HG03565 (cell line): ENCODE measurements at regions not wholly inside any gene's neighbourhood (a gene's known extent, or its start where the extent isn't known, plus 50 kb on each side); places are given as distances from the start of the nearest gene placed in this dataset.
"Not testable (repeated sequence)": the region's sequence is repeated elsewhere in the genome, so short reads cannot be mapped to it uniquely, and the experiment has no call there.

Experiments used
- ATAC-seq: cut with Tn5 transposase; IDR thresholded peaks from one replicate; pipeline ENCODE4 v1.9.1; 2021; ENCODE audit warnings: mild to moderate bottlenecking, moderate library complexity; ENCODE audit not compliant: unreplicated experiment

- no peak for ATAC-seq
Measured at GRCh38 chr14:106802413-106803364, 1276.3 kb downstream of the TMEM121 start.

DNA sequence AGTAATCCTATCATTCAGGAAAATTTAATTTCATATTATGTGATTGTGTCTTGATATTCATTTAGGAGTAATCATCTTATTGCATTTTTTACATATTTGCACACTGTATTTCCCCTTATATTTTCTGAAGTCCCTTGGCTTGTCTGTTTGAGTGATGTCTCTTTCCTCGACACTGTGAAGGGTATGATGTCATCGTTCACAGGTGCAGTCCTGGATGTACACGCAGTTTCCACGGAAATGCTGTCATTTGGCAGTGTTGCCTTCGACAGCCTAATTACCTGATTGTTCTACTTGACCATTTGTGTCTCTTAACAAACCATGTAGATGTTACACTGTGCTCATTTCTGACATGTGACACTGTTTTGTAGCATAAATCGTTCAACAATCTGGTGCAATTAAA lies 1277.0 kb downstream of the TMEM121 start:
- ATAC-seq = no peak

GRCh38 chr14:106807493-106807892 lies 1281.1 kb downstream of the TMEM121 start:
- no peak for ATAC-seq

GRCh38 chr14:106808458-106808857 lies 1282.1 kb downstream of the TMEM121 start:
- no peak for ATAC-seq

GRCh38 chr14:106808907-106809306 lies 1282.5 kb downstream of the TMEM121 start:
- ATAC-seq = no peak

DNA sequence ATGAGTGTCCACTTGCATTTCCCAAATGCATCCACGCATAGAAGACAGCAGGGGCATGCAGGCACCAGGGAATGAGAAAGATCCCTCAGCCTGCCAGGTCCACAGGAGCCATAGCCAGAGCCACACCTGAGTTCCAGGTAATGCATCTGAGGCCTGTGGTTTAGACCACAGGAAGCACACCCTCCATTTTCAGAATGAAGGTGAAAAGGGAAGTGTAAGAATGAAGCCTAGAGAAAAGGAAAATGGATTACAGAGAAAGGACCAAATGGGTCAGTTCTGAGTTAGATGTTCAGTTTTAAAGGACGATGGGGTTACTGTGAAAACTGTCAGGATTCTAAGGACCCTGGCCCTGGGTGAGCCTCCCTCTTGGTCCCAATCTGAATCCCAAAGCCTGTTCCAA lies 1283.2 kb downstream of the TMEM121 start:
- no peak for ATAC-seq

- not testable (repeated sequence) for ATAC-seq
Measured at GRCh38 chr14:106810168-106810567, 1283.8 kb downstream of the TMEM121 start.

DNA sequence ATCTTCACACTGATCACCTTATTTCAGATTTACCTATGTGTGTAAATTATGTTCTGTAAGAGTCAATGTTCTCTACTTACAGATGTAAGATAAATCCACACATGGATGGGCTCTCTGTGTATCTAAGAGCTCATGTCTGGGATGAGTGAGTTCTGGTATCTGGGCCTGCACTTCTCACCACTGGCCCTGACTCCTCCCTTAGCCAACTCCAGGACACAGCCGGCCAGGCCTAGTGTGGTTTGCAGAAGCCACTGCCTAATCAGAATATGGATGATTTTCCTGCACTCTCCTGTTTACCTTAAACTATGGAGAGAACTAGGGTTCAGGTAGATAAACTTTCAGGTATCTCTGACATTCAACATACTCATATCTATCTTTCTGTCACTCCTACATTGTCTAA lies 1284.8 kb downstream of the TMEM121 start:
- ATAC-seq = no peak

DNA sequence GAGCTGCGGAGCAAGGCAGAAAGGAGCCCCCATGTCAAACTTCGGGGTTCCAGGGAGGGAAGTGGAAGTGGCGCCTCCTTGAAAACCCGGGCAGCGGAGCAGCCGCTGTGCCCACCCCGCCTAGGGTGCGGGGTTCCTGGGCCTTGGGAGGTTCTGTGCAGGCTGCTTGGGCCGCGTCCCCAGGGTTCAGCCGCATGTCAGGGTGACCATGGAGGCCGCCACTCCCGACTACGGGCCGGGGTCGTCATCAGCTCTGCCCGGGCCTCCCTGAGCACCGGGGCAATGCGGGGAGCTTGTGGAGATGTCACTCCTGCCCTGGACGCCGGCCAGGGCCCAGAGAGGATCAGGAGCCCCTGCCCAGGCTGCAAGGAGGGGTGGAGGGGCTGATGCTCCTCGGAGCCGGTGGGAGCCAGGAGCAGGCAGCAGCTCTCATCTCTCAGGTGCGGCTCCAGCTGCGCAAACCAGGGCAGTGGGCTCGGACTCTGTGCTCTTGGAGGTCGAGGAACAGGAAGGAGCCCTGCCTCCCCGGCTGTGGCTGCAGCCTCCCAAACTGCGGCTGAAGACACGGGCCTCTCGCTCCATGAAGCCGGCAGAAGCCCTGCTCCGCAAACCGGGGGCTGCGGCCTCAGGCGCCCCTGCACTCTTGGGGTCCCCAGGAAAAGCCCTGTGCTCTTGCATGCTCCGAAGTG lies 1286.5 kb downstream of the TMEM121 start:
- no peak for ATAC-seq

DNA sequence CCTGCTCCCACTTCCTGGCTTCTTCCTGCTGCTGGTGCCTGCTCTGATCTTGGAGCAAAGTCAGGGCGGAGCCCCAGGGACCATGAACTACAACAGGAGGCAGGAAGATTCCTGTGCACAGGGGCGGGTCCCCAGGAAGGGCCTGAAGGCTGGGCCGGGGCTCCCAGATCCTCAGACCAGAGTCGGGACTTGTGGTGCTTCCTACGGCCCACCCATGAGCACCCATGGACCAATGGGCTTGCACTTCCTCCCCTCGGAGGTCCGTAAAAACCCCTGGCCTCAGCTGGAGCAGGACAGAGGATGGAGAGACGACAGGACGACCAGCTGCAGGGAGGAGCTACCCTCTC lies 1287.1 kb downstream of the TMEM121 start:
- ATAC-seq = no peak

DNA sequence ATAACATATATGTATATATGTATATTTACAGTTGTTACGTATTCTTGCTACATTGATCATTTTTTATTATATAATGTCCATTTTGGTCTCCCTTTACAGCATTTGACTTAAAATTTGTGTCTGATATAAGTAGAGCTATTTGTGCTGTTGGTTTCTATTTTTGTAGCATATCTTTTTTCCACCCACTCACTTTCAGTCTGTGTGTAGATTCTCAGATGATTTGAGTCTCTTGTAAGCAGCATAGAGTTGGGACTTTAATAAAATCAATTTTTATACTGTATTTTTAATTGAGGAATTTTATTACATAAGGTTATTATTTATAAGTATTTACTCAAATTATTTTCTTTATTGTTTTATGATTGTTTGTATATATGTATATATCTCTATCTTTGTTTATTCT lies 1293.7 kb downstream of the TMEM121 start:
- ATAC-seq = no peak

GRCh38 chr14:106821119-106821518 lies 1294.7 kb downstream of the TMEM121 start:
- ATAC-seq = no peak

GRCh38 chr14:106822905-106823304 lies 1296.5 kb downstream of the TMEM121 start:
- ATAC-seq = no peak

- ATAC-seq = no peak
Measured at GRCh38 chr14:106823552-106823951, 1297.2 kb downstream of the TMEM121 start.

- no peak for ATAC-seq
Measured at GRCh38 chr14:106826833-106827369, 1300.5 kb downstream of the TMEM121 start.

- ATAC-seq = peak; percentile 41
Measured at GRCh38 chr14:106831322-106831720, 1304.9 kb downstream of the TMEM121 start.

- no peak for ATAC-seq
Measured at GRCh38 chr14:106837870-106838269, 1311.5 kb downstream of the TMEM121 start.

DNA sequence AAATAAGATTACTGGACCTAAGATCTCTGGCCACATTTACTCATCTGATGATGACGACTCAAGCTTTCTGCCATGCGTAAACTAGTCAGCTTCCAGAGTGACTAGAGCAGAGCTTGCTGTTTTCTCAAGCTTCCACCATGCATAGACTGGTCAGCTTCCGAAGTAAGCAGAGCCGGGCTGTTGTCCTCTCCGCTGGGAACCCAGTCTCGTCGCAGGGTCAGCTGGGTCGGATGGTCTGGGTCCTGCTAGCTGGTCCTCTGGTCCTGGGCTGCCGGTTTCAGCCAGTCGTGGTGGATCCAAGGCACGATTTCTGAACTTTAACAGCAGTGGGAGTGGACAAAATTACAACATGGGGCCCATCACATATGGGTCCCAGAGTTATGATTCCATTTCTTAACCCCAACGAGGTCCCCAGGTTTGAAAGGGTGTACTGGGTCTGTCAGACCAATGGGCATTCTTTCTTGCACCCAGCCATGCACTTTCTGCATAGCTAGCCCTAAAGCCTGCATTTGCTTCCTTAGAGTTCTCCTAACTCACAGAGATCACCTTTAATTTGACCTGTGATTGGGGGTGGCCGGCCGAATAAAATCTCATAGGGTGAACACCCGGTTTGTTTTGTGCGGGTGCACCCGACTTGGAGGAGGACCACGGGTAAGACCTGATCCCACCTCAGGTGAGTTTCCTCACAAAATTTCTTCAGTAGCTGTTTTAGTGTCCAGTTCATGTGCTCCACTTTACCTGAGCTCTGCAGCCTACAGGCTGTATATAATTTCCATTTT lies 1312.8 kb downstream of the TMEM121 start:
- ATAC-seq = no peak

DNA sequence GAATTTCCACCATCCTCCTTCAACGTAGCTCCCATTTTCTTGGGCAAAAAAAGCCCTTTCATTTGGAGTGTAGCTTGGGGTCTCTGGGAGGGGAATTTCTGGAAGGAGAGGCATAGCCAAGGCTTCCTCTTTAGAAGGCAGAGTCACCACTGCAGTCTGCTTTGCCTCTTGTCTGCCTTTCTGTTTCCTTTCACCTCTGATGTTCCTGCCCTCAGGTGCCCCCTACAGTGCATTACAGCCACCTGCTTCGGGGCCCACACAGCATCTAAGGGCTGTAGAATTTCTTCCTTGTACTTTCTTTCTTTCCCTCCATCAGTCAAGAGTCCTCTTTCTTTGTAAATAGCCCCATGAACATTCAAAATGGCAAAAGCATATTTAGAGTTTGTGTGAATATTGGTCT lies 1313.9 kb downstream of the TMEM121 start:
- ATAC-seq = no peak

DNA sequence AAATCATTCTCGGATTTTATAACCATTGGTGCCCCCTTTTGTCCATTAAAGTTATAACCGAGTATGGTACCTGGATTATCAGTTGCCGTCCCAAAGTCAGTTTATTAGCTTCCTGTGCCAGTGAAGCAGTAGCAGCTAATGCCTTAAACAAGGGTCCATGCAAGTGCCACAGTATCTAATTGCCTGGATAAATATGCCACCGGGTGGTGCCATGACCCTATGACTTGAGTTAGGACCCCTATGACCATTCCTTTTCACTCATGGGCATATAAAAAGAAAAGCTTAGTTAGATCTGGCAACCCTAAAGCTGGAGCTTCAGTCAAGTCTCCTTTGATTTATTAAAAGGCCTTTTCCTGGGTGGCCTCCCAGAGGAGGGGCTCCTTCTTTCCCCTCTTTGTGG lies 1314.6 kb downstream of the TMEM121 start:
- ATAC-seq = no peak

DNA sequence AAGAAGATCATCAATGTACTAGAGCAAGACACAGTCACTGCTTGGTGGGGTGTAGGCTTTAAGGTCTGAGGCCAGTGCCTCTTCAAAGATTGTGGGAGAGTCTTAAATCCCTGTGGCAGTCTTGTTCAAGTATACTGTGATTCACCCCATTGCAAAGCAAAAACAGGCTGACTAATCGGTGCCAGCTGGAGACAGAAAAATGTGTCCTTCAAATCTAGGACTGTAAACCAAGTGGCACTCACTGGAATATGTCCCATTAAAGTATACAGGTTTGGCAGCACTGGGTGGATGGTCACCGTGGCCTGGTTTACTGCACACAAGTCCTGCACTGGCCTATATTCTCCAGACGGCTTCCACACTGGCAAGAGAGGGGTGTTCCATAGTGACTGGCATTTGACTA lies 1315.3 kb downstream of the TMEM121 start:
- ATAC-seq = no peak
